Iris pigment epithelial cell (primary cell): ENCODE measurements at regions not wholly inside any gene's neighbourhood (a gene's known extent, or its start where the extent isn't known, plus 50 kb on each side); places are given as distances from the start of the nearest gene placed in this dataset.

ENCODE experiments used
- DNase-seq: peaks from one replicate; pipeline ENCODE4 v3.0.0-alpha.2; 2011; ENCODE audit warnings: low read depth

DNA sequence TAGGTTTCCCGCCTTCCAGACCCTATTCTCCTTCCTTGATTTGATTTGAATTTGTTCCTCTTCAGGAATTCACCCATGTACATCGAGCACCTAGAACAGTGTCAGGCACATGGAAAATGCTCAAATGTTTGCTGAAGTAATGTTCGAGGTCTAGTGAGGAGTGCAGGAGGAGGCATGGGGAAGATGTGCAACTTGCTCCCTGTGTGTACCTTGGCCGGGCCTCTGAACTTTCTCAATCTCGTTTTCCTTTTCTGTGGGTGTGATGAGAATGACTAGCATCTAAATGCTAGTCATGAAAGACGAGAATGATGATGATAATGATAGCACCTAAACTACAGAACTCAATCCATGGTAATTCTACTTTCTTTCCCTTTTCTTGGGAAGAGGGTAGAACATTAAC, 279.1 kb upstream of the PLET1 start:
- no peak for DNase-seq

DNA sequence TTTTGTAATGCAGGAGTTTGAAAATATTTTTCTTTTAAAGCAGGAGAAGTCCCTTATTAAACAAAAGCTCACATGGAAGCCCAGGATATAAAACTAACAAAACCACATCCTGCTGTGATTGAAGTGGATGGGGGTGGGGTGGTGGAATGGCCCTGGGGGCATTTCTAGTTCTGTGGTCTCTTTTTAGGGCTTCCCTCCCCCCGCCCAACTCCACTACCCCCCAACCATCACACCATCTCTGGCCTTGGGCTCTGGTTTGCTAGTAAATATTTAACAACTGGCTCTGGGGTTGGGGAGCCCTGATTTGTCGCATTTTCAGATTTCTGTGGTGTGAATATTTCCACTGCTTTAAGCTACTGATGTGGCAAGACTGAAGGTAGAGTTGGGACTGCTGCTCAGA, 279.6 kb upstream of the PLET1 start:
- no peak for DNase-seq

DNA sequence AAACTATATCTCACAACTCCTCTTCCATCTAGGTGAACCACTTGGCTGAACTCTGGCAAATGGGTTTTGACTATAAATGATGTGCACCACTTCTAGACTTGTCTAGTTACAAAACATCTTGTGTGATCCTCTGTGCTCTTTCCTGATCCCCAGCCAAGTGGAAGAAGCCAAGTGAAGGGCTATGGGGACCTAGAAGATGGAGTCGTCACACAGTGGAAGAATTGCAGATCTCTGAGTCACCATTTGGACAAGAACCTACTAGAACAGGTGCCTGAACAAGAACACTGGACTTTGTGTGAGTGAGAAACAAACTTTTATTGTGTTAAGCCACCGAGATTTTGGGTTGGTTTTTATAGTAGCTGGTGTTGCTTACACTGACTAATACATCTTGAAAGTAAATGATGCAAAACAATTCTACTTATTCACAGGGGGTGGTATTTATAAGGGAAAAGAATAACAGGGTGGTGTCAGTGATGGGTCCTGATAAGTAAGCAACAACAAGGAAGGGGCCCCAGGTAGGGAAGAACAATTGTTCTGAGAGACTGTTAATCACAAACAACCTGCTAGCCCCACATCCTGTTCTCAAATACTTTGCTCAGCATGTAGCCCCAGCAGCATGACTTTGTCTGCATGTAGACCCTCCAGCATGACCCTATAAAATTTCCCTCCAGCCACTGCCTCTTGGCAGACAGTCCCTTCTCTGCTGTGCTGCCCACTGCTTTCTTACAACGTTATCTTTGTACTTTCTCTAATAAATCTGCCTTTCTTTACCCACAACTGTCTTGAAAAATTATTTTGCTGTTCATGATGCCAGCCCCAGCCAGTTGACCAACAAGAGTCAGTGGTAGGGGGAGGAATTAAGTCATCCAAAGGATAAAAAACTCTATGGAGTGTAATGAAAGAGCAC, 280.7 kb upstream of the PLET1 start:
- no peak for DNase-seq

DNA sequence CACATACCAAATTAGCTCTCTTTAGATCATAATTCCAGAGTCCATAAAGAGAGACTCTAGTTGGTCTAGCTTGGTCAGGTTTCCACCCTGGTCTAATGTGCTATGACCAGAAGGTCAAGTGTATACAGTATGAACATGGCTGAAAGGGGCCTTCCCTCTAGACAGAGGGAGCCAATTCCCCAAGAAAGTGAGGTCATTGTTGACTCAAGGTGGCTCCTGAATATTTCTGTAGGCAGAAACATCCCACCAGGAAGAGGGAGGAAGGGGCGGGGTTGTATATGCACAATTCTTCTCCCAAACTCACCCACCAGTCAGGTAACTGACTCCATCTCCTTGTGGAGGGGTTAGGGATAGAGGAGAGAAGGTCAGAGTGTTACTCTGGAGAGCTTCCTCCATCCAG, 281.8 kb upstream of the PLET1 start:
- no peak for DNase-seq

DNA sequence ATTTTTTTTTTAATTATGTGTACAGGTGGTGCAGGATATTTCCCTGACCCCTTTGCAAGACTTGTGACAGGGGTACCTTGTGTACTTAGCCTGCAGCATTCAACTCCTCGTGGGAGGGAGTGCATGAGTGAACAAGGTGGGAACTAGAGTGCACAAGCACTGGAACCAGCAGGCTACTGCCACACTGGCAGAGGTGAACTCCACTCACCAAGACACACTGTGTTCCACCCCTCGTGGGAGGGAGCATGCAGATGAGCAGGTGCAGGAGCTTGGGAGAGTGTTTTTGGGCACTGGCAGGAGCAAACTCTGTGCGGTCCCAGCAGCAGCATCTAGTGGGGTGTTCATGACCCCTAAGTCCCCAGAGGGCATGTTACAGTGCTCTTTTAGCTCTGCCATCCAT, 282.7 kb upstream of the PLET1 start:
- no peak for DNase-seq

DNA sequence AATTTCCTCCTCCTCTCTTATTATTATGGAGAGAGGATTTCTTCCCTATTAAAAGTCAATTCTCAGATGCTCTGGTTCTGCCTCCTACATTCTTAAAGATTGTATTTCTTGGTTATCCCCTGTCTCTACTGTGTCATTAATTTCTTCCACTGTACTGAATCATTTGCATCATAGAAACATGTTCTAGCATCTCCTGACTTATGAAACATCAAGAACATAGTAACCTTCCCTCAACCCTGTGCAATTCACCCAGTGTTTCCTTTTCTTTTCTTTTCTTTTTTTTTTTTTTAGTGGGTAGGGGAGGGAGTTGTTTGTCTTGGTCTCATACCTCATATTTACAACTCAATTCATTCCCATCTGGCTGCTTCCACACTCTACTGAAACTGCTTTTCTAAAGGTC, 288.0 kb upstream of the PLET1 start:
- no peak for DNase-seq

DNA sequence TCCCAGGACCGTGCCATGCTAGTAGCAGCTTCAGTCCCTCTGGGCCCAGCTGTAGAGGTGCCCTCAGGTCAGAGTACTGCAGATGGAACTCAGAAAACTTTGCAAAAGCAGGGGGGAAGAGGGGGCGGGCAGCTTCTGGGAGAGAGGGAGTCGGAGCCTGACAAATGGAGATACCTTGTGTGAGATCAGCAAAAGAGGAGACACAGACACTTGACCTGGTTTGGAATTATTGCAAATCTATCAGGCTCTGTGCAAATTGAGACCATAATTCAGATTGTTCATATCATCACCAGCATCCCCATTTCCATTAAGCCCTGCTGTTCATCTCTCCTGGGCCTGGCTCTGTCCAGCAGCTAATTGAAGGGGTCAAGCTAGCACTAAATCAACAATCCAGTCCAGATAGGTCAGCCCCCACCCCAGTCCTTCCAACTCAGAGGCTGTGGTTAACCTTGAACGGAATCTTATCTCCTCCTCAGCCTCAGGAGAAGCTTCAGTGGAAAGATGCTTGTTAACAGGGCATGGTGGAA, 292.6 kb upstream of the PLET1 start:
- no peak for DNase-seq

DNA sequence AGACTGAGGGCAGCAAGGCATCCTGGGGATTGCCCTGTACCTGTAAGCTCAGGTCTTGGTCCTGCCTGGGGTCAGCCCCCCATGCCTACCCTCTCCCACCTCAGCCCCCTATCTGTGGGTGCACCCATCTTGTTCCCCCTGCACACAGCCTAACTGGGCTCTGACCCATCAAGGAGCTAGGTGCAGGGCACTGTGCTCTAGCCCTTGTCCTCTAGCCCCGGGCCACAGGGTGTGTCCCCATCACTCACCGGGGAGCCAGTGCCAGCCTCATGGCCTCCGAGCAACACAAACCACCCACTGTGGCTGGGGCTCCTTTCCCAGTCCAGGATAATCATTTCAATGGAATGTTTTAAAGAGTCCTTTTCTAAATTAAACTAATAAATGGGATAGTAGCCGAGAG, 293.9 kb upstream of the PLET1 start:
- no peak for DNase-seq

DNA sequence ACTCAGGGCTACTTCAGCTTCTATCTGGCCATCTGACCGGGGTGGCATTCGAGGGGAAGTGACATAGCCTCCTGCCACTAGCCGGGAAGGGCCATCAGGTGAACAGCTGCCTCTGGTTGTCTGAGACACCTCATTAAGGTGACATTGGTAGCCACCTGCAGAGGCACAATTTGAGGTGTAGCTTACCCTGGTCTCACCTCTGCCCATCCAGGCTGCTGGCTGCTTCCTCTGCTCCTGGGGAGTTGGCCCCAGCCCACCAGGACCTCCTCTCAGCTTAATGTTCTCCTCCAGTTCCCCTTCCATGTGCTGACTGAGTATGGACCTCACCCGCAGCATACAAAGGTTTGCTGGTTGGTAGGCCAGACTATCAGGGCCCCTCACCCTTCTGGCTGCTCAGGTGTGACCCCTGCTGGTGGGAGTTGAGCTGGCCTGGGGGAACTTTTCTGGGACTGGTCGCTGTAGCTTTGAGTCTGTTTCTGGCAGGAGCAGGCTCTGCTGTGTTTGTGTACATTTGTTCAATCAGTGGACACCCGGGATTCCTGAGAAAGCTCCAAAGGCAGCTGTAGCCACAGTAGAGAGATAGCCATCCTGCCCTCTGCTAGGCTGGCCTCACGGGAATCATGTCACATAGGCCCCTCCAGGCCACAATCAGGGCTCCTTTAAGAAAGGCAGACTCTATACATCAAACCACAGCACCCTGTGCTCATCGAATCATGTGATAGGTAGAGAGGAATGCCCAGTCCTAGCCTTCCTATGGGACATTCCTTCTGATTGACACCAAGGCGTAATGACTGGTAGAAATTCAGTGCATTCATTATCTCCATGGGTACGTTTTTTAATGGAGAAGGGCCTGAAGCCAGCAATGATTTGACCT, 295.1 kb upstream of the PLET1 start:
- DNase-seq = peak; percentile 53

DNA sequence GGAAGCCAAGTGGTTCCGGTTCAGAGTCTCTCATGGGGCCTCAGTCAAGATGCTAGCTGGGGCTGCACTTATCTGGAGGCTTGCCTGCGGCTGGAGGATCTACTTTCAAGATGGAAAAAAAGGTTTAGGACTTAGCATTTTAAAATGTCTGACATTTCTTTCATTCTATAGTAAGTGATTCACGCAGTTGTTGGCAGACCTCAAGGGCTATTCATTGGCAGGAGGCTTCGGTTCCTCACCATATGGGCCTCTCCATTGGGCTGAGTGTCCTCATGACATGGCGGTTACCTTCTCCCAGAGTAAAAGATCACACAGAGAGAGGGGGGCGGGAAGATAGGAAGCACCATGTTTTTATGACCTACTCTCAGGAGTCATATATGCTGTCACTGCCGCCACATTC, 298.0 kb upstream of the PLET1 start:
- DNase-seq = peak; percentile 82

DNA sequence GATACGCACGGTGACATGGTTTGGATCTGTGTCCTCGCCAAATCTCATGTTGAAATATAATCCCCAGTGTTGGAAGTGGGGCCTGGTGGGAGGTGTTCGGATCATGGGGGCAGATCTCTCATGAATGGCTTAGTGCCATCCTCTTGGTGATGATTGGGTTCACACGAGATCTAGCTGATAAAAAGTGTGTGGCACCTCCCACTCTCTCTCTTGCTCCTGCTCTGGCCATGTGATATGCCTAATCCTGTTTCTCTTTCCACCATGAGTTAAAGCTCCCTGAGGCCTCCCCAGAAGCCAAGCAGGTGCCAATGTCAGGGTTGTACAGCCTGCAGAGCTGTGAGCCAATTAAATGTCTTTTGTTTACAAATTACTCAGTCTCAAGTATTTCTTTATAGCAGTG, 303.1 kb upstream of the PLET1 start:
- no peak for DNase-seq

DNA sequence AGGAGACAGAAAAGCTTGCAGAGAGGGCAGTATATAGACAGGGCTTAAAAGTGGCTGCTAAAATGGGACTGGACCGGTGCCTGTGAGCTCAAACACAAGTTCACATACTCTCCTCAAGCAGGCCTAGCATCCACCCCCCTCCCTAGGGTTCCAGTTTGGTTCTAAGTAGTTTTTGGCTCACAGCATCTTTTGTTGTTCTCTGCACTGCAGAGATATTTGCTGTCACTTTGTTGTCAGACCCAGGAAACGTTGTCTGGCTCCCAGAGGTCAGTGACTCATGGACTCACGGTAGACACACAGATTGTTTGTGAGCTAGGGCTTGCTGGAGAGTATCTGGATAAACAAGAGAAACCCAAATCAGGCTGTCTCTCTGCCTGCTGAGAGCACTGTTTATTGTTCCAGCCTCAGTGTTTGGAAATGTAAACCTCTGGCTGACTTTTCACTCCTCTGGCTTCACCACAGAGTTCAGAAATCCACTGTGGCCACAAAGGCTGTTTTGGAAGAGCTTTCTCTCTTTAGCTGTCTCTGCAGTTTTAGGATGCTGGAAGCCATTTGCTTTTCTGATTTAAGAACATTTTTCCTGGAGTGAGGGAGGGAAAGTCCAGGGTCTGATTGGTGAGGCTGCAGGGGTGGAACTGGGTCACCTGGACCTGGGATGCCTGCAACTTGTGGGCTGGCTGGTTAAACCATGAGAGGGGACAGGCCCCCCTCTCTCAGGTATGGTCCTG, 303.7 kb upstream of the PLET1 start:
- peak; percentile 94 for DNase-seq

DNA sequence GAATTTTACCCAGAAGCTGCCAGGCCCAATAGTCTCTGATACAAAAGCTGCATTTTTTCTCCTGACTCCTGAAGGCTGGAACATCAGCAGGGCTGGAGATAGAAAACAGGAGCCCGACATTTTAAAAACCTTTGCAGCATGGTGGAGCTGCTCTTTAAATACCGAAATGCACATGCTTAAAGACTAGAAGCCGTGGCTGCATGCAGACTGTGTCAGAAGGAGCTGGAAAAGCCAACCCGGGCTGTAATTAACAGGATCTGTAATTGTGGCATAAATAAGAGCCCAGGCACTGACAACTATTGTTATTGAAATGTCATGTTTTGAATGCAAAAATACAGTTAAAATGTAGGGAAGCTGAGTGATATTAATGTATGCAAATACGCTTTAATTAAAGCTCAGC, 304.9 kb upstream of the PLET1 start:
- no peak for DNase-seq

DNA sequence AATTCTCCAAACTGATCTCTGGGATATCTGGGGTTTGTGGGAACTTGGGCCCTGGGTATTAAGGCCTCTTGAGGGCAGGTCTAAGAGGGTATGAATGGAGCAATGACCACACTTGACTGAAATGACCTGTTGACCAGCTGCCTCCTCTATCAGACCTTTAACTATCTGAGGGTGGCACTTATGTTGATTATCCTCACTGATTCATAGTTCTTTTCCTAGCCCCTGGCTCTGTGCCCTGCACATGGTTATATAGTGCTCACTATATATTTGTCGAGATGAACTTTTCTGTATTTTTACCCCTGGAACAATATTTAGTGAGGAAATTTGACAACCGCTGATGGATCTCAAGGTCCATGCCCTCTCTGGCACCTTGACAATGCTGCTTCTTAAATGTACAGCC, 305.5 kb upstream of the PLET1 start:
- no peak for DNase-seq

DNA sequence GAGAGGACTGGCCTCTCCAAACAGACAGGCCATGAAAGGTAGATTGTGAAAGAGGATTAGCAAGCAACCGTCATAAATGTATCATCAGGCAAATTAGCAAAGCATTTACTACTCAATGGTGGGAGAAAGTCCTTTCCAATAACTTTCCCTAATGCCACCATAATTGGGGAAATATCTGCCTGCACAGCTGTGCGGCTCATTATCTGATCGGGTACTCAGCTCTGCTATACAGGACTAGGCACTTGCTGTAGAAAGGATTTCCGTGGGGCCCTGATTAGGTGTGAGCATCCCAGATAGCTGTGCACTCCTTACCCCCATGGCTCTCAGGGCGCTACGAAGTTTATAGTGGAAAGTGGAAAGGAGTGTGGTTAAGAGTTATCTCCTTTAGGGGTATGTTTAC, 309.7 kb upstream of the PLET1 start:
- DNase-seq = no peak

DNA sequence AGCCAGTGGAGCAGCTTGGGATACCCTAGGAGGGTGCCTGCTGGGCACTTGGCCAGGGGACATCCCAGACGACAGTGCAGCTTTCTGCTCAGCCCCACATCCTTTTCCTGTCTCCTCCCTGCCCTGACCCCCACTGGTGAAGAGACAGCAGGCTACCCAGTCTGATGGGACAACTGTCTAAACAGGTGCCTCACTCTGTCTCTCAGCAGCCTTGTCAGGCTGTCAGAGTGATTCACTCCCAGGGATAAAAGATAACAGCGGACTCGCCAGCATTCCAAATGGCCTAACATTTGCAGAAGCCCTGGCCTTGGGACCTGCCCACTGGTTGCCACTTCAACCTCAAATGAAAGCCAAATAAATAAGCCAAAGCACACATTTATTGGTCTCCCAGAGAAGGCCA, 318.6 kb upstream of the PLET1 start:
- no peak for DNase-seq

DNA sequence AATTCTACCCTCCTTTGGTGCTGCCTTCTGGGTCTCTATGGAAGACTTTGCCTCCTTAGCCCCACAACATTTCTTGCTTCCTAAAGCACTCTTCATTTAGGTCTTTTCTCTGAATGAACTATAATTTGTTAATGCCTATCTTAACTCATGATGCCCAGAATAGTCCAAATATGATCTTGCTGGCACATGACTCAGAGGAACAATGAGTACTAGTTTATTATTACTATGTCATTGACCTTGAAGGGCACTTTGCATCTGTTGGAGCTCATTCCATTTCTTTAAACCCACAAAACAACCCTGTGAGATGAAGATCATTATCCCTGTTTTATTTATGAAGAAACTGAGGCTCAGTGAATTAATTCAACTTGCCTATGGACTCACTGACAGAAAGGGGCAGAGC, 320.2 kb upstream of the PLET1 start:
- peak; percentile 8 for DNase-seq

DNA sequence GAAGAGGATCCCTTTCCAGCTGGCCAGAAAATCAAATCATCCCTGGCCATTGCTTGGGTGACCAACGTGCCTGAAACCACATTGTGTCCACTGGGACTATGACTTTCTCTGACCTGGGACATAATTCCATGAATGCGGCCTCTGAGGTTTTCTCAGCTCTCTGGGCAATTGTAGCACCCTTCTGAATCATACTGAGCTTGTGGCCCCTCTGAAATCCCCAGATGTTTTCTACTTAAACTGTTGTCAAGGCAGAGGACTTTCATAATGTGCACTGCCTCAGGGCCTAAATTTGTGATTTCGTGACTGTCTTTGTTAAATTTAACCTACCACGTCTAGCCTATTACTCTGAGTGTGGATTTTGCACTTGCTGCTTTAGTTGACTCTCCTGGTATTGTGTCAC, 321.1 kb upstream of the PLET1 start:
- DNase-seq = no peak

DNA sequence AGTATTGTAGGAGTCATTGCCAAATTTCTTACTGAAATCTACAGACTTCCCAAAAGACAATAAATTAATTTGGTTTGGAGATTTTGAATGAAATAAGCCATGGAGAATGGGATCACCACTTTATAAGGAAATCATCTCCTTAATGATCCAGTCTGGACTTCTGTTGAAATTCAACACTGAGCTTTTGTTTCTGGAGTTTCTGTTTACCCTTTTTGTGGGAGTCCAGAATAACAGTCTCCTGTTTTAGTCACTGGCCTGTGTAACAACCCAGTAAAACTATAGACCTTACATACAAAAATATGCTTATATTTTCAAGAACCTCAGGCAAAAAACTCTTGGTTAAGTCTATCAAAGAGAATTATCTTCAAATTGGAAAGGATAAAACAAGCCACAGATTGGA, 321.7 kb upstream of the PLET1 start:
- DNase-seq = no peak

DNA sequence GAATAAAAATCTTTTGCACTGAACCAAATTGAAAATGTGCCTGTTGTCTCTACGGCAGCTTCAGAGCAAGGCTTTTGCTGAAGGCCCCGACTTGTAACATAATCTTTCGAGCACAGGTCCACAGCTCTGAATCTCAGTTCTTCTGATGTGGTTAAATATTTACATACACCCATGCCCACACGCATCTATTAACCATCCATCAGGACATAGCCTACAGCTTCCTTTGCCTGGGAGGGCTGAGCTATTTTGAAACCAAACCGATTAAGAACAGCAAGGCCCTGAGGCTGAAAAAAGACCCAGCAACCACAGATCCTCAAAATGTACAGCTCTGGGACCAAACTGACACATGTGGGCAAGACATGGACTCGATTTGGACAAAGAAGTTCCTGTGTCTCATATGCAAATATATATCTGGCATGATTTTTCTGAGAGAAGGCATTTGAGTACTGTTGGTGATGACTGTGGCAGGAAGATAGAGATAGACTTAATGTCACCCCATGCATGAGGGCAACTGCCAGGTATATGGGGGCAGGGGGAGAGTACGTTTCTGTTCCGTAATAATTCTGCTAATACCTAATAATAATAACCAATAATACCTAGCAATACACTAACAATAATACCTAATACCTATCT, 322.7 kb upstream of the PLET1 start:
- DNase-seq = no peak

DNA sequence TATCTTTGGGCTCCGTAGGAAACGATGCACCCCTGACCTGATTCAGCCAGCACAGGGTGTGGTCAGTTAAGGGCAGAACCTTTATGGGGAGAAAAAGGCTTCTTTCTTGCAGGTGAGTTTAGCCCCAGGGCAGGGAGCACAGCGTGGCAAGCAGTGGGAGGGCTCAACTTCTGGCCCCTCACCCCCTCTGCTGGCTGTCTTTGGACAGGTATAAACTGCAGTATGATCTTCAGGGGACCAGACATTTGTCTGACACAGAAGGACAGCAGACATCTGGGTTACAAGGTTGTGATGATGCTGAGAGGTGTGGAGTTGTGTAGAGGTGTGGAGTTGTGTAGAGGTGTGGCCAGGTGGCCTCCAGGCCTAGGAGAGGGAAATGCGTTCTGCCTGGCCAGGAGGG, 324.0 kb upstream of the PLET1 start:
- DNase-seq = no peak

DNA sequence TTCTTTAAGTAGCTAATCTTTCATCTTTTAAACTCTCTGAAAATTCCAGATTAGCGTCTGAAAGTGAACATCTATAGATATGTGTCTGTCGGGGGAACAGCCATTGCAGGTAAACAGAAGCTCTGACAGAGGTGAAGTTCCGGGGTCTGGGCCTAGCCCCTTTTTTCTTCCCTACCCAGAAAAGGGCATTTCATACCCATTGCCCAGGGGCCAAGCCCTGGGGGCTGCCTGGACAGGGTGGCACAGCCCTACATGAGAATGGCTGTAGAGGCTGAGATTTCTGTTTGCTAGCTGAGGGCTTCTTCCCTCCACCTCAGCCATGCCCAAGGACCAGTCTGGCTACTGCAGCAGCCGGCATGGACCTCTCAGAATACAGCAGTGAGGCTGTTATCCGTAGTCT, 327.0 kb upstream of the PLET1 start:
- no peak for DNase-seq
